Forelimb muscle (tissue), 1 donor: ENCODE measurements at regions not wholly inside any gene's neighbourhood (a gene's known extent, or its start where the extent isn't known, plus 50 kb on each side); places are given as distances from the start of the nearest gene placed in this dataset.
"Not testable (repeated sequence)": the region's sequence is repeated elsewhere in the genome, so short reads cannot be mapped to it uniquely, and the experiment has no call there.

ENCODE experiments used
- DNase-seq: peaks from one replicate; pipeline ENCODE4 v3.0.0-alpha.2; 2013; ENCODE audit warnings: low read depth

DNA sequence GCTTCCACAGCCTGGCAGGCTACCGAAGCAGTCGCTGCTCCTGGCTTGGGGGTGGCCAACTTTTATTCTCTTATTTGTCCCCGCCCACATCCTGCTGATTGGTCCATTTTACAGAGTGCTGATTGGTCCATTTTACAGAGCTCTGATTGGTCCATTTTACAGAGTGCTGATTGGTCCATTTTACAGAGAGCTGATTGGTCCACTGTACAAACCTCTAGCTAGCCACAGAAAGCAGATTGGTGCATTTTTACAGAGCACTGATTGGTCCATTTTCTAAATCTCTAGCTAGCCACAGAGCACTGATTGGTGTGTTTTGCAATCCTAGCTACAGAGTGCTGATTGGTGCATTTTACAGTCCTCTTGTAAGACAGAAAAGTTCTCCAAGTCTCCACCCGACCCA, 187.9 kb upstream of the TOM1L1 start:
- DNase-seq = not testable (repeated sequence)

DNA sequence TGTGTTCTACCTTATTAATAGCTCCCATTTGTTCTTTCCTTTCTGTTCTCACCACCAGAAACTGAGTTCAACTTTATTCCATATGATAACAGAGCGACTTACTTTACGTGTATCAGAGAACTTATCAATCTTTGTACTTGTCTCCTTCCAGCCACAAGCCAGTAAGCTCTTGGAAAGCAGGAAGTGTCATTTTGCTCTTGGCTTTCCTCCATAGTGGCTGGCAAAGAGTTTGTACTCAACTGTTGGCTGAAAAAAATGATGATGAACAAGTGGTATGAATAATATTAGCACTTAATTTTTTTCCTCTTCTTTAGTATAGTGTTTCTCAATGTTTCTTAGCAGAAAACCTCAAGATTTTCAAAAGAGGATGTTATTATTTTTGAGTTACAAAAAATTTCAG, 182.4 kb upstream of the TOM1L1 start:
- no peak for DNase-seq

DNA sequence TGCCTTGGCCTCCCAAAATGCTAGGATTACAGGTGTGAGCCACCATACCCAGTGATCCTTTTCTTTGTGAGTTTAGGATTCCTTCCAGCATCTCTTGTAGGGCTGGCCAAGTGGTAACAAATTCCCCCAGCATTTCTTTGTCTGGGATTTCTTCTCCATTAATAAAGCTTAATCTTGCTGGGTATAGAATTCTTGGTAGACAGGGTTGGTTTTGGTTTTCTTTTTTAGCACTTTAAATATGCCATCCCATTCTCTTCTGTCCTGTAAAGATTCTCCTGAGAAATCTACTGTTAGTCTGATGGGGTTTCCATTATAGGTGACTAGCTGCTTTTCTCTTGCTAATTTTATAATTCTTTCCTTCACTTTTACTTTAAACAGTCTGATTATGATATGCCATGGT, 173.0 kb upstream of the TOM1L1 start:
- no peak for DNase-seq

DNA sequence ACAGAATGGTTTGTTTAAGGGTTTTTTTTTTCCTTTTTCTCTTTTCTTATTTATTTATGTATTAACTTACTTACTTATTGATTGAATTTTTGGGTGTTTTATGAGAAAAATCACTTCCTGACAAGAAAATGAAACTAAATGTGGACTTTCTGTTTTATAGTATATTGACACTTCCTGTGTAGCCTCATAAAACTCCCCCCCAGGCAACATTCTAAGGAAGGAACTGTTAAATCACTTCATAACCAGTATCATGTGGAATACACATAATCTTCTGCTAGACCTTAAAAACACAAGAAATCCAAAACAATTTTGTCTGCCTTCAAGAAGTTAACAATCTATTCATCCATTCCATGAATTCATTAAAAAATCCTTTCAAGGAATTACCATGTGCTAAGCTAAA, 164.1 kb upstream of the TOM1L1 start:
- no peak for DNase-seq

DNA sequence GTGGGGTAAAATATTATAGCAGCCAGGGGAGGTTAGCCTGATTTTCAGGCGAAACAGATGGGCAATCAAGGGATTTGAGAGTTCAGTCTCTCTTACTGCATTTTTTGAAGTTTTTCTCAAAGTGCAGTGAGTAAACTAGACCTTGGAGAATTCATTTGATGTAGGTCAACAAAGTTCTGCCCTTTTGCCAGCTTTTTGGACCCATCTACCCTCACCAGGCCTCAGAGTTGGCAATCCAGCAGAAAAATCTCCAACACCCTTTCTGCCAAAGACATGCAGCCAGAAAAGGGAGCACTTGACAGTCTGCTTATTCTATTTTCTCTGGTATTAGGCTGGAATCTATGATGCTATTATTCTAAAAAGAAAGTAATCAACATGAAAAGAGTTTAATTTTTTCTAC, 162.2 kb upstream of the TOM1L1 start:
- no peak for DNase-seq

DNA sequence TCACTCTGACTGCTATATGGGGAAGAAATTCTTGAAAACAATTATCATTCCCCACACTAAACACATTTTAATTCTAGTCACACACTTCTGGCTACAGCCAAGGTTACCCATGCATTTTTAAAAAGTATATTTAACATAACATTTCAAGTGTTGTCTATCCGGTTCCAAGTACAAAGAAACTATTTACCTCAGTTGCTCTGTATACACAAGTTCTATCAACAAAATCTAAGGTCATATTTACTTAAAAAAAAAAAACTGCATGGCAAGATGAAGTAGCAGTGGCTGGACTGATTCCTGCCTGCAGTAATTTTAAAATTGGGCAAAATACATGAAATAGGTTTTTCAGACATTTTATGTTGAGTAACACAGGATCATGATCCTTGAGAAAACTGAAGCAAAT, 155.9 kb upstream of the TOM1L1 start:
- no peak for DNase-seq

DNA sequence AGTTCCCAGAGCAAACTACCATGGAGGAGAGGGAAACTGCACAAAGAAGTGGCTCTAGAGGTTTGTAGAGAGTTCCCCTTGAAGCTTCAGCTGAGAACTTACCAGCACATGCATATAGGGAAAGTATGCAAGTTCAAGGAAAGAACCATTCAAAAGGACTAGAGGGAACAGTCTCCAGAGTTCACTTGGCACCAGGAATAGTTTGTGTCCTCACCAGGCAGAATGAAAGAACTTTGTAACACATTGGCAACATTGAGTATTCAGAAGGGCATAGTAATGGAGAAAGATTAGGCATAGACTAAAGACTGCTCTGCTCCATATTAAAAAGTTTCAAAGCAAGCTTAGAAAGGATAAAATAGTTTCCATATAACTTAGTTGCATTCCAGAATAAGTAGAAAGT, 155.4 kb upstream of the TOM1L1 start:
- DNase-seq = no peak

DNA sequence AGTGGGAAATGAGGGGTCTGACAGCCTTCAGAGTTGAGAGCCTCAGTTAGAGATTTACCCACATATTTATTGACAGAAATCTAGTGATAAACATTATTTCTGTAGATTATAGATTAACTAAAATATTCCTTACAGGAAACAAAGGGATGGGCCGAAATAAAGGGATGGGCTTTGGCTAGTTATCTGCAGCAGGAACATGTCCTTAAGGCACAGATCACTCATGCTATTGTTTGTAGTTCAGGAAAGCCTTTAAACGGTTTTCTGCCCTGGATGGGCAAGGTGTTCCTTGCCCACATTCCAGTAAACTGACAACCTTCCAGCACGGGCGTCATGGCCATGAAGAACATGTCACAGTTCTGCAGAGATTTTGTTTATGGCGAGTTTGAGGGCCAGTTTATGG, 154.8 kb upstream of the TOM1L1 start:
- DNase-seq = no peak

DNA sequence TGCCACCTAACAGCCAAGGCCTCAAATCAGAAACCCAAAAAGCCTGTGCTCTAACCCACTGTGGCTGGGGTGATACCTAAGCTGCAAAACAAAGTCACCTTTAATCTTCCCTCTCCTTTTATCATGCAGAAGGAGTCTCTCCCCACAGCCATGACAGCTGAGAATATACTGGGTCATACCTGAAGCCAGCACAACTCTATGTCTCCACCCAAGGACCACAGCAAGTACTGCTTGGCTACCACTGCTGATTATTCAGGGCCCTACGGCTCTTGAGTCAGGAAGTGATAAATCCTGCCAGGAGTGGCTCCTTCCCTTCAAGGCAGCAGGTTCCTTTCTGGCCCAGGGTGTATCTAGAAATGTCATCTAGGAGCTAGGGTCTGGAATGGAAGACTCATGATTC, 151.5 kb upstream of the TOM1L1 start:
- no peak for DNase-seq

DNA sequence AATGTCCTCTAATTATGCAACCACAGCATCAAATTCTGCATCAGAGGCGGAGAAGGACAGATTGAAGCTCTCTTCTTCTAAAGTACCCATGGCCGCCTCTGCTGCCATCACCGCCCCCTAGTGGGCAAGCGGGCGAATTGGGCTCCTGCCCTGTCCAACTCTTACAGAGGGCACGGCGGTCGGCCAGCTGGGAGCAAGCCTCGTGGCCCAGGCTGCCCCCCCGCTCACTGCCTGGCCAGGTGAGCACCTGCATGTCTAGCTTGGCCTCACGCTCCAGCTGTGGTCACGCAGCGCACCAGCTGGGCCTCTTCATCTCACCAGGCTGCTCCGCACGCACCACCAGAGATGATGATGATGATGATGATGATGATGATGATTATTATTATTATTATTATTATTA, 146.1 kb upstream of the TOM1L1 start:
- no peak for DNase-seq

DNA sequence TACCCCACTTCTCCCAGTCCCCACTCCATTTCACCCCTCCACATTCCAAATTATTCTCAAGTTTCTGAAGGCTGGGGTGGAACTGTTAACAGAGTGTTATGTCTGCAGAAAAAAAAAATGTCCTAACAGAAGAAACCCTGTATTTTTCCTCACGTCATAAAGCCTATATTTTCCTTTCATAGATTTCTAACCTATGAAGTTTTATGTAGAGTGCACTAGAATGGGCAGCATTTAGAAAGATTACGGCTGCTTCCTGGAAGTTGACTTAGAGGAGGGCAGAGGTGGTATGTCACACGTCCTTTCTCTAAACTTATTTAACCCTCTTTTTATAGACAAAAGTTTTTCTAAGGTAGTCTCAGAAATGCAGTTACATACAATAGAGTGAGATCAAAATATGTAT, 139.8 kb upstream of the TOM1L1 start:
- DNase-seq = no peak

DNA sequence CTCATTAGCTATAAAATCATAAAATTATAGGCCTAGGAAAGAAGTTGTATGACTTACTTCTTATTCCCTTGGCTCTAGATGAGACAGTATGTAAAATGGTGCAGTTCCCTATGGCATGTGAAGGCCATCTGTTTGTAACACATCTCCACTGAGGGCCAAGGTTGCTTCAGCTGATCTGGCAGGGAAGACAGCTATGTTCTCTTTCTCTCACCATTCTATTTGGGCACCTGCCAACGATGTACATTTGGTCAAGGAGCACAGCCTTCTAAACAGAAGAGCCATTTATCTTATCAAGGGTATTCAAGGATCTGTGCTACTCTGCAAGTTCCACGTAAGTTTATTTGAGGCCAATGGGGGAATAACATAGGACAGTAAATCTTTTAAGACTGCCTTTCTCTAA, 129.8 kb upstream of the TOM1L1 start:
- DNase-seq = no peak

DNA sequence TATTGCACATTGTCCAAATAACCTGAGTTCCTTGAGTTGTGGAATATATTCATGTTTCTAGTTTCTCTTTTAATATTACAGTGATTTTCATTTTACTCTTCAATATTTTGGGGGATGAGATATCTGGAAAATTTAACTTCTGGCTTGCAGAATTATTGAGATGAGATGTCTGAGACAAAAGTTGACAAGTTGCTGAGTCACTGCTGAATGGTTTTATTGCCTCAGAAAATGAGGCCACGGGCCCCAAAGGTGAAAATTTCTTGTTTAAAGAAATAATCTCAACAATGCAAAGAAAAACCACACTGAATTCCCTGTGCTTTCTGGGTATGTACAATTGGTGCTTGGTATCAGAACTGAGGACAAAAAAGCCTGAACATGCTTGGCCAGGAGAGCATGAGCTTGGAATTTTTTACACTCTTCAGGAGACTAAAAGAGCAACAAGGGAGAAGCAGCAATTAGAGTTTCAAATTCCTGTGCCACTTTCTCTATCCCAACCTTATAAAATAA, 129.2 kb upstream of the TOM1L1 start:
- no peak for DNase-seq

DNA sequence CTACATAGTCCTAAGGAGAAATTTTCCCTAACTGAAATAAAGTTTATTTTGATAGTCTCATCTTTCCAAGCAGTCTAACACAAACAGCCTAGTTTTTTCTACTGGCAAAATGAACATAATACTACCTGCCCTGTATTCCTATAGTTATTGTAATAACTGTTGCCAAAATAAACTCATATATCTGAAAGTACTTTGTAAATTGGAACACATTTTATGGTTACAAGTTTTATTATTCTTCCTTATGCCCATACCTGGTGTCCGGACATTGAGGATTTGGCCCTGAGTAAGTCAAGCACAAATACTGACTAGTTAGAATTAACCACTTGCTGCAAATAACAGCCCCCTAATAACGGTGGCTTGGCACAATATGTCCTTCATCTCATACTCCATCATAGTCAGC, 120.4 kb upstream of the TOM1L1 start:
- DNase-seq = no peak

DNA sequence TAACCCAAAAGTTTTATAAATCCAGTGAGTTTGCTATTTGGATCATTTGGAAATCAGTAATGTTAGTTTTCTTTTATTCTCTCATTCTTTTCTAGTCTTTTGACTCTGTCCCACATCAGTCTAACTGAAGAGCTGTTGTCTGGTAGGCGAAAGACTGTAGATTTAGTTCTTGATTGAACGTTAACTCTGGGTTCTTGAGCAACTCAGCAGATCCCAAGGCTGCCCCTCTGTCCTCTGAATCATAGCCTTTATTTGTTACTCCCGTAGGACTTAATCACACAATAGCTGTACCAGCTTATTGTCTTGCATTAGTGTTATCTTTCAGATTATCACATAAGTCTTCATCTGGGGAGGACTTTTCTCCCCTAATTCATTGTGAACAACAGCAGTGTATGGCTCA, 119.3 kb upstream of the TOM1L1 start:
- no peak for DNase-seq

DNA sequence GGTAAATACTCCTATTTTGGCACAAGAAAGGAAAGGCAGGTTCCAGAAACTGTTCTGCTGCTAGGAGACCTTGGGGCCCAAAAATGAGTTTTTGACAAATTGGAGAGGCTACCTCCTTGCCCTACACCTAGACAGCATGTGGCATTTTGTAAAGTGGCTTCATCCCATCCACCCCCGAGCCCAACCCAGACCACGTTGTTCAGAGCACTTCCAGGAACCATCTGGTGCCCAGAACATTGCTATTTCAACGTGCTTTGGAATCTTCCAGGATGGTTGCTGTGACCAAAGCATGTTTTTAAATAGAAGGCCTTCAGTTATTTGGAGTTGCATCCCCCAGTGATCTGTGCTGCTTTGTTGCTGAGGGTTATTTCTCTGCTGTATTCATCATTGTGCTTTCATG, 116.3 kb upstream of the TOM1L1 start:
- DNase-seq = no peak

DNA sequence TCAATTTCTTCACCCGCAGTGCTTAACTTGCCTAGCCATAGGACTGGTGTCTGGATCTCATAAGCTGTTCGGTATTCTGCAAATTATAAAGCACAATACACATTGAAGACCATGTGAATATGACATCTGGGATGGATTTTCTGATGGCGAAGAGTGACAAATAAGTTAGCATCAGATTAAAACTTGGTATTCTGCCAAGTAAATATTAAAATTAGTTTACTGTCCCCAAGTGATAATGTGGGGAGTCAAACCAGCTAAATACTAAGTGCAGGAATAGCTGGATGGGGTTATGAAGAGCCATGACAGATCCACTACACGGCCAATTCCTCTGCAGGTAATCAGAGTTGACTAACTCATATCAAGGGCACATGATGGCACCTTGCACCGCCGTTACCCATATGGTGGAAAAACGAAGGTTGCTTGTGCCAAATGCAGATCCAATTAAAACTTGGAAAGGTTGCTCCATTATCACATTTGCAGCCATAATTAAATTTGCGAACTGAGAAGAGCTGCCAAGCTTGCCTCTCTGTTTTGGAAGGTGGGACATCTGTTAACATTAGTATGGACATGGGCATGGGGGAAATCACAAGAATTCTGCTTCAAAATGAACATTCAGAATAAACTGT, 114.9 kb upstream of the TOM1L1 start:
- no peak for DNase-seq

DNA sequence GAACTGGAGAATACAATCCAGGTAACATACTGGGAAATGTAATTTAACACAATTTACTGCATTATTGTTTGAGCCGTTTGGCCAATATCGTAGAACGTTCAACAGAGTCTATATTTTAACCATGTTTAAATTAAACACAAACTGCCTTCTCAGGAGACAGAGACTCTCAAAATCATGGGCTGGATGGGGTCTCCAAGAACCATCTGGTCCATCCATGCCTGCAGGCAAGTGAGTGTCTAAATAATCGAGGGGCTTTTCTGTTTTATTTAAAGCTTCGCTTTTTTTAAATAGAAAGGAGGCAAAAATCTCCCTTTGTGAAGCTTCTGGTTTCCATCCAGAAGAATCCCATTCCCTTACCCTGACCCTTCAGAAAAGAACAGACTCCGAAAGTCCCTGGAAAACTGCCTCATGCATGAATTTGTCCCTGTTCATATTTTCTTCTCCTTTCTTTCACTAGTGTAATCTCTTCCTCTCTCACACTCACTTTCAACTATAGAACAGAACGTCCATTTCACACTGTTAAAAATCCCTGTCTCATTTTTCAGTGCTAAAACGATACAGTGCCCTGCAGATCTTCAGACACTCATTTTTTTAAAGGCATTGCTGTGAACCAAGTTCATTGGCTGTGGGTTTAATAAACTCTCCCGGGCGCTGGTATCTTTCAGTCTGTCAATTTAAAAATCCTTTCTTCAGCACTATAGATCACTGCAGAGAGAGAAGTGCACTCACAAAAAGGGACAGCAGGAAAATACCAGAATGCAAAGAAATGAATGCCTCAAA, 111.4 kb upstream of the TOM1L1 start:
- no peak for DNase-seq

DNA sequence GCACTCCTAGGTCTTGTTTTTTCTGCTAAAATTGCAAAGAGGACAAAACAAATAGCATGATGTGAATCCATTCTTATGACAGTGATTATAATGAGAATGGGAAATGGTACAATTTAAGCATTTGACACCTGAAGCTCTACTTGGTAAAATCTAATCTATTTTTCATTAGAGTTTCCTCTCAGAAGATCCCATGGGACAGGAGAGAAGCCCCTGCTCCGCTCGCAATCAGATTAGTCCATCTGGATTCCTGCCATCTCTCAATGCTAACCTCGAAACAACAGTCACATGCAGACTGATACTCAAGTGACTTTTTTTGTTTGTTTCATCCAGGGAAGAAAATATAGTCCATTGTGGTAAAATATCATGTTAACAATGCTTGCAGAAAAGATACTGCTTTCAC, 107.4 kb upstream of the TOM1L1 start:
- no peak for DNase-seq

DNA sequence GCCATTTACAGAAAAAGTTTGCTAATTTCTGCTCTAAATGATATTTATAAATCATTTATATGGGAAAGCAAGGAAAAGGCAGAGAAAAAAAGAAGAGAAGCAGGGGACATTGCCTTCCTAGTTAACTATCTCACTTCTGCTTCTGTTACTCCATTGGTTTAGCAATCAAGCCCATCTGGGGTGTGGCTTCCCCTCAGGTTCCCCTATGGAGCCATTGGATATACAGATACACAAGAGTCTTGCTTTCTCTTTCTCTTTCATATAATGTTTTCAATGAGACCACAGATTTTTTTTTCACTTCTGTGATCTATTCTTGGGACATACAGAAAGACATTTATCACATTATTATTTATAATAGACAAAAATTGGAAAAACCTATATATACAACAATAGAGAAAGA, 105.6 kb upstream of the TOM1L1 start:
- DNase-seq = no peak

DNA sequence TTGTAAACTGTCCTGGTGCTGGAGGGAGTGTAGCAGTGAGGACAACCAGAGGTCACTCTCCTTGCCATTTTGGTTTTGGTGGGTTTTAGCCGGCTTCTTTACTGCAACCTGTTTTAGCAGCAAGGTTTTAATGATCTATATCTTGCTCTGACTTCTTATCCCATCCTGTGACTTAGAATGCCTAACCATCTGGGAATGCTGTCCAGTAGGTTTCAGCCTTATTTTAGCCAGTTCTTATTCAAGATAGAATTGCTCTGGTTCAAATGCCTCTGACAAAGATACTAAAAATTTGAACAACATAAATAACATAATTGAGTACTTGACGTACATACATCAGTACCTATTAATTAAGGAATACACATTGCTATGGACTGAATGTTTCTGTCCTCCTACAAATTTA, 93.3 kb upstream of the TOM1L1 start:
- no peak for DNase-seq

DNA sequence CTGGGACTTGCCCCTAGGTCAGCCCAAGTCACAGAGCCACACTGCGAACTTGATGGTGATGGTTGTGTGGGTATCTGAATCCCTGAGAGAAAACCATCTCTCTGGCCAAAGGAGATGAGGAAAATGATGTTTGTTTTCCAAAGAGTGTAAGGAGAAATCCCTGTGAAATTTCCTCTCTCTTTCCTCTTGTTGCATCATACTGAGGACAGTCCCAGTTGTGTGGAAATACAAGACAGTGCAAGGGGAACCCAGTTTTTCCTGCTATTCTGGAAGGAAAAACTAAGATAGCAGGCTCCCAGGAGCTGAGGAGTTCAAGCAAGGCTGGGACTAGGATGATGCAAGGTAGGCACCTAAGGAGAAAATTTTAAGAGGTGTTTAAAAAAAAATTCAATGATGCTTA, 86.8 kb upstream of the TOM1L1 start:
- no peak for DNase-seq

DNA sequence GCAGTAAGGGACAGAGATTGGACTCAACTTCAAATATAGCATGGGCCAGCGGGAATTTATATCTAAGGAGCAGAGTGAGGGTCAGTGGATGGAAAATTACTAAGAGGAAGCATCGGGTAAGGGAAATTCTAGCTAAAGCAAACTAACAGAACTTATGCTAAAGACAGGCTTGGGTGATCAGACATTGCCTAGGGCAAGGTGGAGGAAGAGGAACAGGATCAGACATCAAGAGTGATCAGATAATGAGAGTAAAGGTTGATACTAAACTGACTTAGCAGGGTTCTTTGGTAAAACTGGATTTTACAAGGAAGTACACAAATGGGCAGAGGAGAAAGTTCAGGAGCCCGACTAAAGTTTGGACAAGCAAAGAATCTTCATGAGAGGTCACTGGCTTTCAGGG, 86.3 kb upstream of the TOM1L1 start:
- DNase-seq = no peak

DNA sequence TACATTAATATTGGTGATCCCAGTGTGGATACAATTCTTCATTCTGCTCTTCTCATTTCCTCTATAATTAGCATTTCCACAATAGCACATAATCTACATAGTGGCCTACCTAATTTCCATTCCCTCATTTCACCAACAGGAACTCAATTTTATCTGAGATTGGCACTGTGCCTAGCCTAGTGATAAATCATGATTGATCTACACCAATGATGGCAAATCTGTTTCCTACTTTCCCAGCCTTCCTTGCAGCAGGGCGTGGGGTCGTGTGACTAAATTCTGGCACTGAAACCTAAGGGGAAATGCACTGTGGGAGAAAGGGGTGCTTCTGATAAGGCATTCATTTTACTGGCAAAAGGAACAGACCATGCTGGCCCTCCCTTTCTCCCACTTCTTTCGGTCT, 66.6 kb upstream of the TOM1L1 start:
- DNase-seq = no peak
